HEK293 (cell line): ENCODE measurements at regions not wholly inside any gene's neighbourhood (a gene's known extent, or its start where the extent isn't known, plus 50 kb on each side); places are given as distances from the start of the nearest gene placed in this dataset.

ENCODE experiments used
- SETDB1 ChIP-seq: IDR thresholded peaks from one replicate; pipeline ENCODE4 v1.6.1; 2017; ENCODE audit warnings: mild to moderate bottlenecking, low read length, moderate library complexity, mixed read lengths; ENCODE audit not compliant: insufficient read length
- ZNF19 ChIP-seq: fragments of 450-650 bp; formaldehyde crosslinking; IDR thresholded peaks from 2 replicates; pipeline ENCODE4; 2016; ENCODE audit warnings: missing biosample characterization, missing genetic modification characterization, low read depth
- ZNF214 ChIP-seq: fragments of 450-650 bp; formaldehyde crosslinking; IDR thresholded peaks from 2 replicates; pipeline ENCODE4 v1.5.1; 2017; ENCODE audit warnings: missing biosample characterization, mild to moderate bottlenecking, missing genetic modification characterization, borderline replicate concordance
- ZNF302 ChIP-seq: fragments of 450-650 bp; formaldehyde crosslinking; IDR thresholded peaks from 2 replicates; pipeline ENCODE4 v1.5.1; 2016; ENCODE audit warnings: missing biosample characterization, missing genetic modification characterization, low read depth
- ZNF747 ChIP-seq: fragments of 450-650 bp; formaldehyde crosslinking; IDR thresholded peaks from 2 replicates; pipeline ENCODE4 v1.5.1; 2016; ENCODE audit warnings: missing biosample characterization, missing genetic modification characterization
- ZNF76 ChIP-seq: fragments of 450-650 bp; formaldehyde crosslinking; IDR thresholded peaks from 2 replicates; pipeline ENCODE4; 2016; ENCODE audit warnings: low read depth, missing biosample characterization, missing genetic modification characterization, borderline replicate concordance
- ZNF776 ChIP-seq: fragments of 450-650 bp; formaldehyde crosslinking; IDR thresholded peaks from 2 replicates; pipeline ENCODE4 v1.5.0; 2017; ENCODE audit warnings: missing biosample characterization, missing genetic modification characterization, borderline replicate concordance
- TF ChIP-seq, protein P1 (sequence below): fragments of 450-650 bp; formaldehyde crosslinking; IDR thresholded peaks from 2 replicates; pipeline ENCODE4 v1.5.1; 2016; ENCODE audit warnings: missing biosample characterization, missing genetic modification characterization
- TF ChIP-seq, protein P2 (sequence below): fragments of 450-650 bp; formaldehyde crosslinking; IDR thresholded peaks from 2 replicates; pipeline ENCODE4 v1.5.1; 2017; ENCODE audit warnings: missing biosample characterization, missing genetic modification characterization

DNA sequence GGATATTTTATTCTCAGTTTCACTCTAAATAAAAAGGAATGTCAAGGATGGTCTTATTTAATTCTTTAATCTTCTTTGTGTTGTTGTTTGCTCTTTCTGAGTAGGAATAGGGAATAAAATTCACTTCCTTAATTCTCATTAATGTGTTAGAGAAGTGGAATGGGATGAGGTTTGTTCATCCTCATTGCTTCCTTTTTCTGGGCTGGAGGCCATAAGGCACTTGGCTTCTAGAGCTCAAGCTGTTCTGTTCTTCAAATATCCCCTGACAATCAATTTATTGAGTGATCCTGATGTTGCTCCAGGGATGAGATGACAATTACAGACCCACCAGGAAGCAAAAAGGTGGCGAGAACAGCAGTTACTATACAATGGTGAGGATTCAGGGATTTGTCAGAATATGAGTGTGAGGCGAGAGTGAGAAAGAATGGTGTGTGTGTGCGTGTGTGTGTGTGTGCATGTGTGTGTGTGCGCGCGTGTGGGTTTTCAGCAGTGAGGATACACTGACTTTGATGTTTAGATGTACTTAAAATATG is 557.6 kb upstream of the FANCL start:
- TF ChIP-seq SETDB1 (no peak), ZNF19 (tag by site-specific recombination) (no peak), ZNF776 (no peak), ZNF747 (tag by site-specific recombination) (no peak), ZNF214 (tag by site-specific recombination) (no peak), ZNF302 (tag by site-specific recombination) (no peak), ZNF76 (tag by site-specific recombination) (no peak)
- TF ChIP-seq, protein P1, sequence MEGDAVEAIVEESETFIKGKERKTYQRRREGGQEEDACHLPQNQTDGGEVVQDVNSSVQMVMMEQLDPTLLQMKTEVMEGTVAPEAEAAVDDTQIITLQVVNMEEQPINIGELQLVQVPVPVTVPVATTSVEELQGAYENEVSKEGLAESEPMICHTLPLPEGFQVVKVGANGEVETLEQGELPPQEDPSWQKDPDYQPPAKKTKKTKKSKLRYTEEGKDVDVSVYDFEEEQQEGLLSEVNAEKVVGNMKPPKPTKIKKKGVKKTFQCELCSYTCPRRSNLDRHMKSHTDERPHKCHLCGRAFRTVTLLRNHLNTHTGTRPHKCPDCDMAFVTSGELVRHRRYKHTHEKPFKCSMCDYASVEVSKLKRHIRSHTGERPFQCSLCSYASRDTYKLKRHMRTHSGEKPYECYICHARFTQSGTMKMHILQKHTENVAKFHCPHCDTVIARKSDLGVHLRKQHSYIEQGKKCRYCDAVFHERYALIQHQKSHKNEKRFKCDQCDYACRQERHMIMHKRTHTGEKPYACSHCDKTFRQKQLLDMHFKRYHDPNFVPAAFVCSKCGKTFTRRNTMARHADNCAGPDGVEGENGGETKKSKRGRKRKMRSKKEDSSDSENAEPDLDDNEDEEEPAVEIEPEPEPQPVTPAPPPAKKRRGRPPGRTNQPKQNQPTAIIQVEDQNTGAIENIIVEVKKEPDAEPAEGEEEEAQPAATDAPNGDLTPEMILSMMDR, result no peak
- TF ChIP-seq, protein P2, sequence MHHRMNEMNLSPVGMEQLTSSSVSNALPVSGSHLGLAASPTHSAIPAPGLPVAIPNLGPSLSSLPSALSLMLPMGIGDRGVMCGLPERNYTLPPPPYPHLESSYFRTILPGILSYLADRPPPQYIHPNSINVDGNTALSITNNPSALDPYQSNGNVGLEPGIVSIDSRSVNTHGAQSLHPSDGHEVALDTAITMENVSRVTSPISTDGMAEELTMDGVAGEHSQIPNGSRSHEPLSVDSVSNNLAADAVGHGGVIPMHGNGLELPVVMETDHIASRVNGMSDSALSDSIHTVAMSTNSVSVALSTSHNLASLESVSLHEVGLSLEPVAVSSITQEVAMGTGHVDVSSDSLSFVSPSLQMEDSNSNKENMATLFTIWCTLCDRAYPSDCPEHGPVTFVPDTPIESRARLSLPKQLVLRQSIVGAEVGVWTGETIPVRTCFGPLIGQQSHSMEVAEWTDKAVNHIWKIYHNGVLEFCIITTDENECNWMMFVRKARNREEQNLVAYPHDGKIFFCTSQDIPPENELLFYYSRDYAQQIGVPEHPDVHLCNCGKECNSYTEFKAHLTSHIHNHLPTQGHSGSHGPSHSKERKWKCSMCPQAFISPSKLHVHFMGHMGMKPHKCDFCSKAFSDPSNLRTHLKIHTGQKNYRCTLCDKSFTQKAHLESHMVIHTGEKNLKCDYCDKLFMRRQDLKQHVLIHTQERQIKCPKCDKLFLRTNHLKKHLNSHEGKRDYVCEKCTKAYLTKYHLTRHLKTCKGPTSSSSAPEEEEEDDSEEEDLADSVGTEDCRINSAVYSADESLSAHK (tag by site-specific recombination), result no peak
